SIG-M5 treated with dmso at 0.1 percent for 504 hours (cell line): ENCODE measurements at regions not wholly inside any gene's neighbourhood (a gene's known extent, or its start where the extent isn't known, plus 50 kb on each side); places are given as distances from the start of the nearest gene placed in this dataset.
A peak's percentile ranks its signal among the peaks of the same experiment; 100 is the strongest.

Experiments
- DNase-seq: peaks from one replicate; lab custom pipeline; 2025; ENCODE audit not compliant: unreplicated experiment; lab: John Stamatoyannopoulos, UW

DNA sequence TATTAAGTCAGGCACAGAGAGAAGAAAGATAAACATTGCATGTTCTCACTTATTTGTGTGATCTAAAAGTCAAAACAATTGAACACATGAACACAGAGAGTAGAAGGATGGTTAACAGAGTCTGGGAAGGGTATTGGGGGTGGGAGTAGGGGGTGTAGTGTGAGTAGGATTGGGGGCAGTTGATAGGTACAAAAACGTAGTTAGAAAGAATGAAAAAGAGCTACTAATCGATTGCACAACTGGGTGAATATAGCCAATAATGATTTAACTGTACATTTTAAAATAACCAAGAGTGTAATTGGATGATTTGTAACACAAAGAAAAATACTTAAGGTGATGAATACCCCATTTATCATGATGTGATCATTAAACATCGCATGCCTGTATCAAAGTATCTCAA lies 333.3 kb downstream of the HAO1 start:
- DNase-seq: no peak

GRCh38 chr20:7608250-7608649 lies 332.0 kb downstream of the HAO1 start:
- no peak for DNase-seq

DNA sequence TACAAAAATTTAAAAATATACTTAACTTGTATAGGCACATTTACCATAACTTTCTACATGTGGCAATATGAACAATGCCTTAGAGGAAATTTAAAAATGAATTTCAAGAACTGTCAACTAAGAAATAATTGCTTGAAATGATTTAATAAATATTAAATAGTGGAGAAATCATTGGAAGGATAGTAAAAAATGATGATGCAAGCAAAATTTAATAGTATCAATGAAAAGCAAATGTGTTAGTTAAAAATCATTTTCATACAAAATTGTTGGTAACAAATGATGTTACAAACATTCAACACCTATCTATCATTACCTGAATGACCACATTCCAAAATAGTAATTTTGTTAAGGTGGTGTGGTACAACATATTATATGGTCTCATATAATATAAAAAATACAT lies 331.0 kb downstream of the HAO1 start:
- no peak for DNase-seq

DNA sequence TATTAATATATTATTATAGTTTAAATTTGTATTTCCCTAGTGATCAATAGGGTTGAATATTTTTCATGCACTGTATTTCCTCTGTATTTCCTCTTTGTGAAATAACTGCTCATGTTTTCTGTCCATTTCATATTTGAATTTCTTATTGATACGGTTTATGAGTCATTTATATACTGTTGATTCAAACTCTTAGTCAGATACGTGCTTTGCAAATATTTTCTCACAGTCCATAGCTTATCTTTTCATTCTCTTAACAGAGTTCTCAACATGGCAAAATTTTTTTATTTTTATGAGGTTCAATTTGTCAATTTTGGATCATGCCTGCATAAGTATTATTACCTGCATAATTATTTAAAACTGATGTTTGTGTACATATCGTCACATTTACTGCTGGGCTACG lies 329.6 kb downstream of the HAO1 start:
- no peak for DNase-seq

GRCh38 chr20:7617797-7618196 lies 322.5 kb downstream of the HAO1 start:
- DNase-seq: no peak

- DNase-seq: no peak
These were observed 317.8 kb downstream of the HAO1 start for GRCh38 chr20:7622399-7622961.

- no peak for DNase-seq
These were observed 315.4 kb downstream of the HAO1 start for GRCh38 chr20:7624886-7625285.

DNA sequence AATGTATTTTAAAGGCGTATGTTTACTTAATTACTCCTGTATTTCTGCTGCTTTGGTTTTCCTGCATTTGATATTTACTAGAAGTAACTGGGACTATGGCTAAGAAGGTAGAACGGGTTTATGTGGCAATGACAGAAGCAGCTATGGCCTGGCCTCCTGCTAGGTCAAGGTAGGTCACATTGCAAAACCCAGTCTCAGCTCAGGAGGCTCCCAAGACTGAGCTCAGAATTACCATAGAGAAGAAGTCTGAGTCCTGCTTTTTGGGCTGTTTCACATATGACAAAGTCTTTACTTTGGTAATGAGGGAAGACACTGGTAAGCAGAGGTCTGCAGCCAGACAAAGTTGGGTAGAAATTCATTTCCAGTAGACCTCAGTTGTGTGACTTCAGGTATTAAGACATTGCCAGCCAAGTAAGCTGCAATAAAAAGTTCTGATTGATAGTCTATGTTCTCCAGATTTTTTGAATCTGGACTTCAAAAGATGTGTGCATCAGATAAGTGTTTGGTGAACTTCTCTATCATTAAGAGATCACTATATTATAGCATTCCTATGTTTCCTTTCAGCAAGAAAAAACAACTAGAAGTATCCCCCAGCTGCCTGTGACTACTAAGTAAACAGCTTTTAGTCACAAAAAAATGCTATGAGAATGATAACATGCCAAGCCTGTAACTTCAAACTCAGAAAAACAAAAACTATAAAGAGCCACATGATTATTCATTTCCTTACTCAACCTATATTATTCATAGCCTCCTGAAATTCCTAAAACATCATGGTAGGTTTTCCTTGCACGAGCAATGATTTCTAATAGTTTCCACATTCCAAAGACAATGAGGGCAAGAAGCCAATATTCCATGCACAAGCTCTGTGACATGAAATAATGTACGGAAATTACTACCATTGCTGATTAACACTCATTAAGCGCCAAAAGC lies 312.3 kb downstream of the HAO1 start:
- no peak for DNase-seq

DNA sequence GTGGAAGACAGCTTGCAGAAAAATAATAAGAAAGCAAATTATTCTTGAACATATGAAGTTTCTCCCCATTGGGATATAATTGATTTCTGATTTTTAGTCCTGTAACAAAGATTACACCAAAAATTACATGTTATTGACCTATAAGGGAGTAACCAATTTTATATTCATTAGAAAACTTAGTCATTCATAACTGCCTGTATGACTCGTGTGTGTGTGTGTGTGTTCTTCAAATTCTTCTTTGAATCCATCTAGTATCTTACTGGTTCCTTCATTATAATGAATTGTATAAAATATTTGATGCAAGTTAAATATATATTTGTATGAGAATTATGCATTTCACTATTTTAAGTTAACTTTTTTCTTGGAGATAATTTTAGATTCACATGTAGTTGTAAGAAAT lies 310.4 kb downstream of the HAO1 start:
- DNase-seq: no peak

GRCh38 chr20:7637184-7637583 lies 303.1 kb downstream of the HAO1 start:
- no peak for DNase-seq

GRCh38 chr20:7650086-7650879 lies 290.0 kb downstream of the HAO1 start:
- DNase-seq: no peak

DNA sequence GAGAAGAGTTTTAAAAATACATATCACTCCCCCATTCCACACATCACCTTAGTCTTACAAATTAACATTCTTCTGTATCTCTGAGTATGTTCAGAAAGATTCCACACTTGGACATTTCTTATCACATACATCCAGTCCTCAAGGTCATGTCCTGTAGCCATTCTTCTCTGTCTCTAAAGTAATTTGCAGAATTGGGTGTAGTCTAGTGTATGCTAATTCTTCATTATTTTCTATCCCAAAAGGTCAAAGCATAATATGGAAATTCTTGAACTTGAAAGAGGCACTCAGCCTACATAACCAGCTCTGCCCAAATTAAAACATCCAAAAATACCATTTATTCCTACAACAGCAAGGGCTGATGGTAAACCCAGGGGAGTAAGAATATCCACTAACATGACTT lies 286.0 kb downstream of the HAO1 start:
- no peak for DNase-seq

- no peak for DNase-seq
These were observed 283.4 kb downstream of the HAO1 start for GRCh38 chr20:7656687-7657467.

DNA sequence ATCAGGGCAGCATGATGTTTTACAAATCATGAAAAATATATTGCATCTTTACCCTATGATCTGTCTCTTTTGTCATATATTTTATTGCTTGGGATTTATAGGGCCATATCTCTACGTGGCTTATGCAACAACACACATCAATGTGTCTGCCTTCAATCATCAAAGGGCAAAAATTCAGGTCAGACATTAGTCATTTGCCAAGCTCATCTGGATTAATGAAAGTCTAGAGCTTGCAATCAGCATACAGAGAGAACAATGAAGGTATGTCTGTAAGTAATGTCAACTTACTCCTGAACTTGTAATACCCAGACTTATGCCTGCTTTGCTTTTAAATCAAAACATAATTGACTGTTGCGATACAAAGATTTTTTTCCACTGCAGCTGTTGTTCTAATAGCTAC lies 282.7 kb downstream of the HAO1 start:
- no peak for DNase-seq

DNA sequence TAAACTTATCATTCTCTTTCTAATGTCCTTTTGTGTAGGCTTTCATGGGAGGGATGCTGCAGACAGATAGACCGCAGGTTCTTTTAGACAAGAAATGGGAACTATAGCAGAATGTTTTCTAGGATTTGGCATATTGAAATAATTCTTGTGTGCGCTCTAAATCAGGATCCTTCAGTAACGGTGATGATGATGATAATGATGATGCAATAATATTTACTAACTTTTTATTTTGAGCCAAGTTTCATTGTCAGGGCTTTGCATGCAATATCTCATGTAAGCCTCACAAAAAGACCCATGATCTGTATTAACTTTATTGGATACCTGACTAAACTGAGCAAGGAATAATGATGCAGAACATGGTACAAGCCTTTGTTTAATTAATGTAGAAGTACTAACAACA lies 280.1 kb downstream of the HAO1 start:
- DNase-seq: no peak

DNA sequence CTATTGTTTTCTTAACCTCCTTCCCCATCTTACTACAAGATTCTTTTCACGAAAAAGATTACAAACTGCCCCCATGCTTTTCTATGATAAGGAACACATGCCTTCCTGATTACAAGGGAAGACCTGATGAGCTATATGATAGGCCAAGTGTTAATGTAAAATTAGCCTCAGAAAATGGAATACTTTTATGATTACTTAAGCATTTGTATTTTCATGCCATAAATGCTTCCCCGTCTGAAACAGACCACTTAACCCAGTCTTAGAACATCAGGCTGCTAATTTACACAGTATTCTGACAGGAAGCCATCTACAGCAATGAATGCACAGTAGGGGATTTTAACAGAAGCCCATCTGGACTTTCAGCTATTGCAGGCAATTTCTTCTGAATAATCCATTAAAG lies 274.9 kb downstream of the HAO1 start:
- no peak for DNase-seq

DNA sequence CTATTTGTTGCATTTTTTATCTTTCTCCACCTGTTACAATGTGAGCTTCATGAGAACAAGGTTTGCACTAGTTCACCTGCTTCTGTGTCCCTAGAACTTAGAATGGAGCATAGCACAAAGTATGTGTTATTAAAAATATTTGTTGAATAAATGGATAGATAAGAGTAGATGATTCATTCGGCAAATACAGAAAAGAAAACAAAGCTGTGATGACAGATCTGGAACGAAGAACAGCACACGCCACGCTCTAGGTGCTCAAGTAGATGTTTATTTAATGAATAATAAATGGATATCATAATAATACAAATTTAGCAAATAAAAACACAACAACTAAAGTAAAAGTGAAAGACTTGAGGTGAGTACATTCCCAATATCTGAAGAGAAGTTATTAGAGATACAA lies 273.1 kb downstream of the HAO1 start:
- DNase-seq: peak; percentile 2

- no peak for DNase-seq
These were observed 267.7 kb downstream of the HAO1 start for GRCh38 chr20:7672571-7672970.

DNA sequence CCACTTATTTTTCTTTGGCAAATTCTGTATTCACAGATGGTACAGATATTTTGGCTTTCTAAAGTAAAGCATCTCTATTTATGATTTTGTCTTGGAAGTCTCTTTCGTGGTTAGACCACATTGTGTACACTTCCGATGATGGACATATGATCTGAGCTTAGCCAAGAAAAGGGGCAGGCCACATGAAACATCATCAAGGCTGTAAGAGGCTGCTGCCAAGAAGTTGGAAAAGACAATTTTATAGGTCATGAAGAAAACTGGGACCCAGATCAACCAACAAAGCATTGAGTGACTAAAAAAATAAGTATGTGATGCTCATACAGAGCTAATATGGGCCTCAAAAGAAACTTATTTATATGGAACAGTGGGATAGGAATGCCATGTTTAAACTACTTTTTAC lies 266.4 kb downstream of the HAO1 start:
- no peak for DNase-seq

DNA sequence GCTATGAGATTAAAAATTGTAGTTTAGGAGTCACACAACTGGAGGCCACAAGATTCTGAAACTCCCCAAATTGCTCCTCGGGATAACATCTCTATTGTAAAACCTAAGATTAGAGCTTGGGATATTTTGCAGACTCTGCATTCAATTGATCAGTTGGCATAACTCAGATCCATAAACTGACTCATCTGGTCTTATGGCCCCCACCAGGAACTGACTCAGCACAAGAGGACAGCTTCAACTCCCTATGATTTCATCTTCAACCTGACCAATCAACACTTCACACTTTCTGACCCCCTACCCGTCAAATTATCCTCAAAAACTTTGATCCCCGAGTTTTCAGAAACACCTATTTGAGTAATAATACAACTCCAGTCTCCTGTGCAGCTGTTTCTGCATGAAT lies 257.3 kb downstream of the HAO1 start:
- DNase-seq: no peak

- DNase-seq: no peak
These were observed 253.2 kb downstream of the HAO1 start for GRCh38 chr20:7687065-7687464.
